ENCODE measurements at regions not wholly inside any gene's neighbourhood (a gene's known extent, or its start where the extent isn't known, plus 50 kb on each side); places are given as distances from the start of the nearest gene placed in this dataset.

DNA sequence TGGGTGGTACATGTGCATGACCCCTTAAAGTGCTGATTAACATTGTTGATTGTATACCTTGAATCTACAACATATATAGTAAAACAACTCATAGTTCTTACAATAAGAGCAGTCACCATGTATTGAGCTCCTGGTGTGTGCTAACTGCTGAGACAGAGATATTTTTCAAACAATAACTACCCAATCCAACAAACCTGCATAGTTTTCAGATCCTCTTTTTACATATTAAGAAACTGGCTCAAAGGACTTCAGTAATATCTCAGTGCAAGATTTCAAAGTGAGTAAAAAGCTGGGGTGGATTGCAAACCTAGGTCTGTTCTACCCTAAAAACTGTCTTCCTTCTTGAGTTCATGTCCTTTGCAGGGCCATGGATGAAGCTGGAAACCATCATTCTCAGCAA lies 272.2 kb downstream of the SNX13 start:
- Histone ChIP-seq H3K4me3 (no peak overlapping the region), H3K4me1 (ENCODE audit: control insufficient read depth in 1 of 2, low read depth in 2 of 2) (no peaks in the 10 kb centered on the region), H3K36me3 (no peaks in the 10 kb centered on the region), H3K27me3 (replicated peaks; ENCODE audit: insufficient read depth) (no peaks in the 10 kb centered on the region), H3K9me3 (no peaks in the 10 kb centered on the region), H3K27ac (no peak overlapping the region)
- TF ChIP-seq, protein P1, sequence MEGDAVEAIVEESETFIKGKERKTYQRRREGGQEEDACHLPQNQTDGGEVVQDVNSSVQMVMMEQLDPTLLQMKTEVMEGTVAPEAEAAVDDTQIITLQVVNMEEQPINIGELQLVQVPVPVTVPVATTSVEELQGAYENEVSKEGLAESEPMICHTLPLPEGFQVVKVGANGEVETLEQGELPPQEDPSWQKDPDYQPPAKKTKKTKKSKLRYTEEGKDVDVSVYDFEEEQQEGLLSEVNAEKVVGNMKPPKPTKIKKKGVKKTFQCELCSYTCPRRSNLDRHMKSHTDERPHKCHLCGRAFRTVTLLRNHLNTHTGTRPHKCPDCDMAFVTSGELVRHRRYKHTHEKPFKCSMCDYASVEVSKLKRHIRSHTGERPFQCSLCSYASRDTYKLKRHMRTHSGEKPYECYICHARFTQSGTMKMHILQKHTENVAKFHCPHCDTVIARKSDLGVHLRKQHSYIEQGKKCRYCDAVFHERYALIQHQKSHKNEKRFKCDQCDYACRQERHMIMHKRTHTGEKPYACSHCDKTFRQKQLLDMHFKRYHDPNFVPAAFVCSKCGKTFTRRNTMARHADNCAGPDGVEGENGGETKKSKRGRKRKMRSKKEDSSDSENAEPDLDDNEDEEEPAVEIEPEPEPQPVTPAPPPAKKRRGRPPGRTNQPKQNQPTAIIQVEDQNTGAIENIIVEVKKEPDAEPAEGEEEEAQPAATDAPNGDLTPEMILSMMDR (IDR thresholded peaks at IDR 0.05): no peak
- no peak for DNase-seq (ENCODE audit: low spot score)
- ATAC-seq (ENCODE audit: insufficient number of reproducible peaks, low FRiP score, low read depth): no peak

DNA sequence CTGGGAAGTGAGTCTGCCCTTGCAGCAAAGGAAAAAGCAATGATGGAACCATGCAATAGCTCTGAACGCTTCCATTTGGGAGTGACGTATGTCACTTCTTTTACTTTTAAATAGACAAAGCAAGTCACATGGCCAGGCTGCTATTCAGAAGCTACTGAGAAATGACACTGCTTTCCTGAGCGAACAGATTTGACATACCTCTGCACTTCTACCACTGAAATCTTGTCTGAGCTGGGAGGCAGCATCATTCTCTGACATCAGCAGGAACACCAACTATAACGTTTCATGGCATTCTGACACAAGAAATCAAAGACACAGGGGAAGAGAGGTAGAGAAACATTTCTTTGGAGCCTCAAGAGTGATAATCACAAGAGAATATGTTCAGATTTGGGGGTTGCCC lies 271.1 kb downstream of the SNX13 start:
- no peaks in the 10 kb centered on the region for H3K36me3 ChIP-seq
- H3K27ac ChIP-seq: no peak overlapping the region
- ATAC-seq (ENCODE audit: insufficient number of reproducible peaks, low FRiP score, low read depth): no peak
- H3K4me1 ChIP-seq (ENCODE audit: control insufficient read depth in 1 of 2, low read depth in 2 of 2): no peaks in the 10 kb centered on the region
- H3K27me3 ChIP-seq (replicated peaks; ENCODE audit: insufficient read depth): no peaks in the 10 kb centered on the region
- H3K4me3 ChIP-seq: no peak overlapping the region
- no peaks in the 10 kb centered on the region for H3K9me3 ChIP-seq
- TF ChIP-seq, protein P1 (IDR thresholded peaks at IDR 0.05): no peak
- DNase-seq (ENCODE audit: low spot score): no peak

DNA sequence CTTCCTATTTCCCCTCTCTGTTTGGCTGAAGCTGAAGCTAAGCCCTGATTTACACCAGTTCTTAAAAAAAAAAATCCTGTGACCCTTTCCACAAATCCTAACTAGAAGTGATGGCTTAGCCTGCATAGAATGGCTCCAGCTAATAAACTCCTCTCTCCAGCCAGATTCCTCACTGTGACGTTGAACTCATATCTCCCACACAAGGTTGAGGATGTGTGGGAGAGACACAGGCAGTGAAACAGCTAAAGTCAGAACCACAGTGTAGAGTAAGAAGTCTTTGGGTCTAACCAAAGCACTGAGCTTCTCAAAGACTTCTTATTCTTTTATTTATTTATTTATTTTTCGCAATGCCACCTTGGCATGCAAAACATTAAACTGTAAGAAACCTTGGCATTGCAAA lies 268.3 kb downstream of the SNX13 start:
- Histone ChIP-seq H3K4me3 (no peak overlapping the region), H3K27me3 (replicated peaks; ENCODE audit: insufficient read depth) (no peaks in the 10 kb centered on the region), H3K27ac (no peak overlapping the region), H3K4me1 (ENCODE audit: control insufficient read depth in 1 of 2, low read depth in 2 of 2) (no peaks in the 10 kb centered on the region), H3K9me3 (no peaks in the 10 kb centered on the region), H3K36me3 (no peaks in the 10 kb centered on the region)
- no peak for DNase-seq (ENCODE audit: low spot score)
- ATAC-seq (ENCODE audit: insufficient number of reproducible peaks, low FRiP score, low read depth): no peak
- TF ChIP-seq, protein P1 (IDR thresholded peaks at IDR 0.05): no peak

DNA sequence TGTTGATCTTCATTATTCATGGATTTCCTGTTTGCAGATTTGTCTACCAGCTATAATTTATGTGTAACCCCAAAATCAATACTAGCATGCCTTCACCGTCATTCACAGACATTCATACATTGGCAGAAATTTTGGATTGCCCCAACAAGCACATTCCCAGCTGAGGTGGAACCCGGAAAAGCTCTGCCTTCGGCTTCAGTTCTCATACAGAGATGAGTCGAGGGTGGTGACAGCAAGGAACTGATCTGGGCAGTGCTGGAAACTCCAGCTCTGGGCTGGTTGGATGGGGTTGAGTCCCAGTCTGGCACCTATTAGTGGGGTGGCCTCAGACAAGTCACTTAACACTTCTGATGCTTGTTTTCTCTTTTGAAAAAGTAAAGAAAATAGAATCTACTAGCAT lies 267.5 kb downstream of the SNX13 start:
- ATAC-seq (ENCODE audit: insufficient number of reproducible peaks, low FRiP score, low read depth): no peak
- no peaks in the 10 kb centered on the region for H3K9me3 ChIP-seq
- TF ChIP-seq, protein P1 (IDR thresholded peaks at IDR 0.05): no peak
- DNase-seq (ENCODE audit: low spot score): no peak
- H3K36me3 ChIP-seq: no peaks in the 10 kb centered on the region
- H3K4me3 ChIP-seq: no peak overlapping the region
- H3K27me3 ChIP-seq (replicated peaks; ENCODE audit: insufficient read depth): no peaks in the 10 kb centered on the region
- peaks cover 0 to 4% of the 10 kb centered on the region in 2 donors for H3K4me1 ChIP-seq (ENCODE audit: control insufficient read depth in 1 of 2, low read depth in 2 of 2)
- H3K27ac ChIP-seq: no peak overlapping the region

DNA sequence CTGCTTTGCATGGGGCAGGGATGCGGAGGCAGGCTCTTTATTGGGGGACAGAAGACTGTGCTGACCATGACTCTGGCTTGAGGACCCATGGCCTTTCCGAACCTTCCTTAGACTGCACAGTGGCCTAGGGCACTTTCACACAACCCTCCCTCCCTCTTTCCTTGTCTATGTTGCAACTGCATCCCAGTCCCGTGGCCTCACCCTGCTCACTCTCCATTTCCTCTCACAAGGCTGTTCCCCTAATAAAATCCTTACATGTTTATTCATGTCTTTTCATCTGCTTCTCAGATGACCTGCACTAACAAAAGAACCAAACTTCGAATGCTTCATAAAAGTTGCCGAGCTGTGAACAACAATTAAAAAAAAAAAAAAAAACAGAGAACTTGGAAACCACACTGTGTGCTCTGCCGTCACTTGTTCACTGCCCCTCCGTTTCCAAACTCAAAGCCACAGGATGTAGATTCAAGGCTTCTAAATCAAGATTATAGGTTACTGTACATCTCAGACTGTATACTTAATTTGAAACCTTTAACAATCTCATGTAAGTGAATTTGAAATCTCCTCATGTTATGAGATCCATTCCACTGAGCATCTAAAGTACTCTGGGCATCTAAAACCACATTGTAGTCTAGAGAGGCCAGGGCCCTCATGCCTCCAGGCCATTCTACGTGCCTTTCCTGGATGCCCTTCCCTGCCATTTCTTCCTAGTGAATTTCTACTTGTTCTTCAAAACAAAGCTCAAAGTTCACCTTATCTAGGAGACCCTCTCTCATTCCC lies 265.9 kb downstream of the SNX13 start:
- ATAC-seq (ENCODE audit: insufficient number of reproducible peaks, low FRiP score, low read depth) (no peak), DNase-seq (ENCODE audit: low spot score) (no peak)
- Histone ChIP-seq H3K9me3 (no peaks in the 10 kb centered on the region), H3K4me1 (ENCODE audit: control insufficient read depth in 1 of 2, low read depth in 2 of 2) (peaks cover 0 to 5% of the 10 kb centered on the region in 2 donors), H3K36me3 (no peaks in the 10 kb centered on the region), H3K4me3 (no peak overlapping the region), H3K27ac (no peak overlapping the region), H3K27me3 (replicated peaks; ENCODE audit: insufficient read depth) (no peaks in the 10 kb centered on the region)
- TF ChIP-seq, protein P1 (IDR thresholded peaks at IDR 0.05): no peak
